IMR-90 (cell line): ENCODE measurements at regions not wholly inside any gene's neighbourhood (a gene's known extent, or its start where the extent isn't known, plus 50 kb on each side); places are given as distances from the start of the nearest gene placed in this dataset.

Source experiments
- ATAC-seq: fragments of 200-7000 bp; cut with Tn5 transposase; 2 replicates; pipeline ENCODE4 v1.9.1; 2020; ENCODE audit warnings: low read depth, mild to moderate bottlenecking, moderate library complexity
- BruUV-seq: library from RNA; stranded (reverse); fragments of 400-500 nt; replicated peaks from 2 replicates; lab custom pipeline; 2021; lab: Mats Ljungman, UMichigan
- CTCF ChIA-PET: fragments of 300-600 bp; formaldehyde crosslinking; extraction: SDS; loops from one replicate; lab custom pipeline; 2021; ENCODE audit warnings: antibody characterized with exemption; lab: Yijun Ruan, JAX
- POLR2A ChIA-PET: fragments of 300-600 bp; sonication (Branson Sonifier 250); formaldehyde crosslinking; loops from one replicate; lab custom pipeline; 2022; ENCODE audit warnings: antibody characterized with exemption; ENCODE audit not compliant: unreplicated experiment; lab: Charles Lee
- DNase-seq: peaks from one replicate; pipeline ENCODE4 v3.0.0; 2013
- H2AFZ ChIP-seq: replicated peaks from 2 replicates; pipeline ENCODE3; 2013; ENCODE audit warnings: low read length, mild to moderate bottlenecking; ENCODE audit not compliant: poor library complexity
- H2AK5ac ChIP-seq: 2 replicates; pipeline ENCODE4 v1.6.1; 2013; ENCODE audit warnings: low read depth, low read length, inconsistent platforms
- H2AK9ac ChIP-seq: replicated peaks from 2 replicates; pipeline ENCODE3; 2013; ENCODE audit warnings: mild to moderate bottlenecking, low read depth, low read length, moderate library complexity; ENCODE audit not compliant: poor library complexity
- H2BK120ac ChIP-seq: 2 replicates; pipeline ENCODE4 v1.6.1; 2013; ENCODE audit warnings: low read depth, low read length, inconsistent platforms
- H2BK15ac ChIP-seq: 3 replicates; pipeline ENCODE4 v1.6.1; 2013; ENCODE audit warnings: low read depth, low read length, inconsistent platforms
- H2BK20ac ChIP-seq: 2 replicates; pipeline ENCODE4 v1.6.1; 2013; ENCODE audit warnings: low read depth, mild to moderate bottlenecking, inconsistent platforms, low read length, moderate library complexity
- H2BK5ac ChIP-seq: 2 replicates; pipeline ENCODE4 v1.6.1; 2013; ENCODE audit warnings: mild to moderate bottlenecking, low read depth, low read length, inconsistent platforms; ENCODE audit not compliant: poor library complexity, severe bottlenecking
- H3K14ac ChIP-seq: replicated peaks from 2 replicates; pipeline ENCODE4 v1.6.1; 2013; ENCODE audit warnings: low read depth, low read length, inconsistent platforms
- H3K18ac ChIP-seq: 2 replicates; pipeline ENCODE4 v1.6.1; 2013; ENCODE audit warnings: low read depth, low read length, control low read depth
- H3K23ac ChIP-seq: 2 replicates; pipeline ENCODE4 v1.6.1; 2013; ENCODE audit warnings: low read depth, low read length, inconsistent platforms
- H3K27ac ChIP-seq: 2 replicates; pipeline ENCODE4 v1.5.1; 2013; ENCODE audit warnings: mild to moderate bottlenecking, control low read depth, low read length; ENCODE audit not compliant: insufficient read depth
- H3K27me3 ChIP-seq: 2 replicates; pipeline ENCODE4 v1.6.1; 2013; ENCODE audit warnings: low read length; ENCODE audit not compliant: control insufficient read depth, insufficient read depth
- H3K36me3 ChIP-seq: 2 replicates; pipeline ENCODE4 v1.6.1; 2013; ENCODE audit warnings: low read length, mixed read lengths; ENCODE audit not compliant: control insufficient read depth, insufficient read depth
- H3K4ac ChIP-seq: 2 replicates; pipeline ENCODE4 v1.6.1; 2013; ENCODE audit warnings: low read depth, low read length, inconsistent platforms
- H3K4me1 ChIP-seq: 2 replicates; pipeline ENCODE4 v1.6.1; 2013; ENCODE audit warnings: low read length, mixed read lengths; ENCODE audit not compliant: control insufficient read depth, insufficient read depth
- H3K4me2 ChIP-seq: 2 replicates; pipeline ENCODE4 v1.6.1; 2013; ENCODE audit warnings: low read depth, mild to moderate bottlenecking, control low read depth, low read length, moderate library complexity
- H3K4me3 ChIP-seq: 2 replicates; pipeline ENCODE4 v1.5.1; 2013; ENCODE audit warnings: low read depth, mild to moderate bottlenecking, control low read depth, low read length, moderate library complexity; ENCODE audit not compliant: insufficient read depth
- H3K56ac ChIP-seq: 2 replicates; pipeline ENCODE4 v1.6.1; 2013; ENCODE audit warnings: low read length, inconsistent platforms; ENCODE audit not compliant: insufficient read depth; ENCODE audit errors: extremely low read depth
- H3K79me1 ChIP-seq, 2 experiments: 2 replicates each; pipeline ENCODE4 v1.6.1; 2013; ENCODE audit warnings: low read length in 2 of 2, inconsistent platforms in 1 of 2, low read depth in 1 of 2
- H3K9ac ChIP-seq: 2 replicates; pipeline ENCODE4 v1.6.1; 2013; ENCODE audit warnings: low read depth, low read length, control low read depth
- H3K9me1 ChIP-seq: 2 replicates; pipeline ENCODE4 v1.6.1; 2013; ENCODE audit warnings: low read length, inconsistent platforms; ENCODE audit not compliant: insufficient read depth
- H3K9me3 ChIP-seq: 2 replicates; pipeline ENCODE4 v1.6.1; 2013; ENCODE audit warnings: low read length; ENCODE audit not compliant: control insufficient read depth, insufficient read depth
- H4K20me1 ChIP-seq: 2 replicates; pipeline ENCODE4 v1.6.1; 2013; ENCODE audit warnings: low read length, inconsistent platforms; ENCODE audit not compliant: insufficient read depth
- H4K5ac ChIP-seq: 2 replicates; pipeline ENCODE4 v1.6.1; 2013; ENCODE audit warnings: mild to moderate bottlenecking, low read depth, low read length, control low read depth
- H4K8ac ChIP-seq, 2 experiments: 2 replicates each; pipeline ENCODE4 v1.6.1; 2013; ENCODE audit warnings: low read depth in 2 of 2, low read length in 2 of 2, control low read depth in 1 of 2, inconsistent platforms in 1 of 2
- H4K91ac ChIP-seq: 2 replicates; pipeline ENCODE4 v1.6.1; 2013; ENCODE audit warnings: low read depth, low read length, inconsistent platforms; ENCODE audit not compliant: insufficient read depth
- BHLHE40 ChIP-seq: fragments of 150-350 bp; IDR thresholded peaks from 2 replicates; pipeline ENCODE4 v1.6.1; 2016; ENCODE audit warnings: mild to moderate bottlenecking, low read depth, low read length
- CEBPB ChIP-seq: IDR thresholded peaks from 2 replicates; pipeline ENCODE4 v1.6.1; 2012; ENCODE audit warnings: low read depth, low read length, improper control_type of control experiment
- CHD1 ChIP-seq: IDR thresholded peaks from 2 replicates; pipeline ENCODE4 v1.6.1; 2012; ENCODE audit warnings: low read depth, low read length, improper control_type of control experiment
- FOS ChIP-seq: fragments of 150-350 bp; IDR thresholded peaks from 2 replicates; pipeline ENCODE4 v1.6.1; 2016; ENCODE audit warnings: low read depth, low read length
- MAFK ChIP-seq: IDR thresholded peaks from 2 replicates; pipeline ENCODE4 v1.6.1; 2012; ENCODE audit warnings: low read depth, low read length, improper control_type of control experiment
- MAZ ChIP-seq: IDR thresholded peaks from 2 replicates; pipeline ENCODE4 v1.6.1; 2012; ENCODE audit warnings: low read depth, mild to moderate bottlenecking, low read length, improper control_type of control experiment, moderate library complexity, borderline replicate concordance
- NFE2L2 ChIP-seq: fragments of 150-350 bp; IDR thresholded peaks from 2 replicates; pipeline ENCODE4 v1.6.1; 2016; ENCODE audit warnings: low read depth, mild to moderate bottlenecking, low read length
- RAD21 ChIP-seq: IDR thresholded peaks from 2 replicates; pipeline ENCODE4 v1.6.1; 2012; ENCODE audit warnings: low read length, improper control_type of control experiment
- RFX5 ChIP-seq: IDR thresholded peaks from 2 replicates; pipeline ENCODE4 v1.8.0; 2012; ENCODE audit warnings: low read depth, mild to moderate bottlenecking, low read length, moderate library complexity
- SMC3 ChIP-seq: fragments of 150-350 bp; IDR thresholded peaks from 2 replicates; pipeline ENCODE4 v1.6.1; 2016; ENCODE audit warnings: low read depth, mild to moderate bottlenecking, antibody characterized with exemption, low read length, moderate library complexity
- WGBS, 2 experiments: methylation state at CpG; one replicate each; pipeline versions ENCODE4 v1.1.5 to v1.1.7; 2013; ENCODE audit warnings: missing lambda C conversion rate in 2 of 2; ENCODE audit not compliant: insufficient read length in 1 of 2; ENCODE audit errors: extremely low coverage in 2 of 2; 5-methylcytosine and 5-hydroxymethylcytosine counted together
- dilution Hi-C: fragments of 300-500 bp; cut with HindIII; formaldehyde crosslinking; loops from one replicate; pipeline ENCODE4 v1.14.3; 2018; ENCODE audit warnings: low sequenced_read_pairs; ENCODE audit not compliant: unreplicated experiment
- in situ Hi-C: fragments of 300-500 bp; cut with MboI; formaldehyde crosslinking; loops from 3 replicates; pipeline ENCODE4 v1.14.3; 2019; ENCODE audit warnings: low sequenced_read_pairs, inconsistent platforms, mixed read lengths
- intact Hi-C: fragments of 100-400 bp; cut with micrococcal nuclease; formaldehyde crosslinking; loops from 2 replicates; pipeline ENCODE4 v1.10.0; 2022
- TF ChIP-seq, protein P1 (sequence below): conservative IDR thresholded peaks from 2 replicates; pipeline ENCODE4 v1.5.1; 2012; ENCODE audit warnings: mild to moderate bottlenecking, low read depth, low read length, improper control_type of control experiment
- TF ChIP-seq, protein P2 (sequence below): fragments of 150-350 bp; IDR thresholded peaks from 2 replicates; pipeline ENCODE4 v1.6.1; 2017; ENCODE audit warnings: mild to moderate bottlenecking, antibody characterized with exemption, low read length, low read depth
- TF ChIP-seq, protein P3 (sequence below): fragments of 150-350 bp; IDR thresholded peaks from 2 replicates; pipeline ENCODE4 v1.6.1; 2016; ENCODE audit warnings: low read depth, mild to moderate bottlenecking, low read length, moderate library complexity, borderline replicate concordance

DNA sequence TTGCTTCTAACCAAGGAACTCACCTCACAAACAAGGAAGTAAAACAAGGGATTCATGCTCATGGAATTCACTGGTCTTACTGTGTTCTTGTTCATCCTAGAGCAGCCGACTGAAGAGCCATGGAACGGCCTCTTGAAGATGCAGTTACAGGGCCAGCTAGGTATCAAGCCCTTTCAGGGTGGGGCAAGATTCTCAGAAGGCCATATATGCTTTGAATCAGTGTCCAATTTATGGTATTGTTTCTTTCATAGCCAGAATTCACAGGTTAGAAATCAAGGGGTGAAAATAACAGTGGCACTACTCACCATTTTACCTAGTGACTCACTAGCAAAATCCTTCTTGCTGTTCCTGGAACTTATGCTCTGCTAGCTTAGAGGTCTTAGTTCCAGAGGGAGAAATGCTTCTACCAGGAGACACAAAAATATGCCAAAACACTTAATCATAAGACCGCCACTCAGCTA, 159.5 kb upstream of the CDH10 start:
- dilution Hi-C loops: no loop called here
- intact Hi-C loops: no loop called here
- no peak for TF ChIP-seq MAFK
- no peak for TF ChIP-seq CEBPB
- TF ChIP-seq, protein P1, sequence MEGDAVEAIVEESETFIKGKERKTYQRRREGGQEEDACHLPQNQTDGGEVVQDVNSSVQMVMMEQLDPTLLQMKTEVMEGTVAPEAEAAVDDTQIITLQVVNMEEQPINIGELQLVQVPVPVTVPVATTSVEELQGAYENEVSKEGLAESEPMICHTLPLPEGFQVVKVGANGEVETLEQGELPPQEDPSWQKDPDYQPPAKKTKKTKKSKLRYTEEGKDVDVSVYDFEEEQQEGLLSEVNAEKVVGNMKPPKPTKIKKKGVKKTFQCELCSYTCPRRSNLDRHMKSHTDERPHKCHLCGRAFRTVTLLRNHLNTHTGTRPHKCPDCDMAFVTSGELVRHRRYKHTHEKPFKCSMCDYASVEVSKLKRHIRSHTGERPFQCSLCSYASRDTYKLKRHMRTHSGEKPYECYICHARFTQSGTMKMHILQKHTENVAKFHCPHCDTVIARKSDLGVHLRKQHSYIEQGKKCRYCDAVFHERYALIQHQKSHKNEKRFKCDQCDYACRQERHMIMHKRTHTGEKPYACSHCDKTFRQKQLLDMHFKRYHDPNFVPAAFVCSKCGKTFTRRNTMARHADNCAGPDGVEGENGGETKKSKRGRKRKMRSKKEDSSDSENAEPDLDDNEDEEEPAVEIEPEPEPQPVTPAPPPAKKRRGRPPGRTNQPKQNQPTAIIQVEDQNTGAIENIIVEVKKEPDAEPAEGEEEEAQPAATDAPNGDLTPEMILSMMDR: no peak
- no peak for TF ChIP-seq RAD21
- TF ChIP-seq FOS: no peak
- TF ChIP-seq BHLHE40: no peak
- TF ChIP-seq SMC3: no peak
- no peak for TF ChIP-seq MAZ
- TF ChIP-seq CHD1: no peak
- TF ChIP-seq, protein P2, sequence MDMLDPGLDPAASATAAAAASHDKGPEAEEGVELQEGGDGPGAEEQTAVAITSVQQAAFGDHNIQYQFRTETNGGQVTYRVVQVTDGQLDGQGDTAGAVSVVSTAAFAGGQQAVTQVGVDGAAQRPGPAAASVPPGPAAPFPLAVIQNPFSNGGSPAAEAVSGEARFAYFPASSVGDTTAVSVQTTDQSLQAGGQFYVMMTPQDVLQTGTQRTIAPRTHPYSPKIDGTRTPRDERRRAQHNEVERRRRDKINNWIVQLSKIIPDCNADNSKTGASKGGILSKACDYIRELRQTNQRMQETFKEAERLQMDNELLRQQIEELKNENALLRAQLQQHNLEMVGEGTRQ: no peak
- no peak for TF ChIP-seq RFX5
- TF ChIP-seq, protein P3, sequence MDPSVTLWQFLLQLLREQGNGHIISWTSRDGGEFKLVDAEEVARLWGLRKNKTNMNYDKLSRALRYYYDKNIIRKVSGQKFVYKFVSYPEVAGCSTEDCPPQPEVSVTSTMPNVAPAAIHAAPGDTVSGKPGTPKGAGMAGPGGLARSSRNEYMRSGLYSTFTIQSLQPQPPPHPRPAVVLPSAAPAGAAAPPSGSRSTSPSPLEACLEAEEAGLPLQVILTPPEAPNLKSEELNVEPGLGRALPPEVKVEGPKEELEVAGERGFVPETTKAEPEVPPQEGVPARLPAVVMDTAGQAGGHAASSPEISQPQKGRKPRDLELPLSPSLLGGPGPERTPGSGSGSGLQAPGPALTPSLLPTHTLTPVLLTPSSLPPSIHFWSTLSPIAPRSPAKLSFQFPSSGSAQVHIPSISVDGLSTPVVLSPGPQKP: no peak
- no peak for TF ChIP-seq NFE2L2
- H4K20me1 ChIP-seq: no peaks in the 10 kb centered on the region
- no peaks in the 10 kb centered on the region for H3K27me3 ChIP-seq
- no peak for DNase-seq
- no peak overlapping the region for H4K91ac ChIP-seq
- no peak overlapping the region for H3K18ac ChIP-seq
- ATAC-seq: no peak
- no peak overlapping the region for H3K4ac ChIP-seq
- H2AK5ac ChIP-seq: no peak overlapping the region
- no peak overlapping the region for H4K8ac ChIP-seq
- no peaks in the 10 kb centered on the region for H3K9me1 ChIP-seq
- H2BK15ac ChIP-seq: no peak overlapping the region
- H3K23ac ChIP-seq: no peak overlapping the region
- H3K36me3 ChIP-seq: no peaks in the 10 kb centered on the region
- in situ Hi-C loops: no loop called here
- WGBS, 2 experiments: no CpG with 5 or more reads among the region's 3 CpGs
- CTCF ChIA-PET: no interaction called here
- POLR2A ChIA-PET: no interaction called here
- no peak overlapping the region for H2BK20ac ChIP-seq
- H2AK9ac ChIP-seq: no peak overlapping the region
- no peak overlapping the region for H3K14ac ChIP-seq
- no peak overlapping the region for H2AFZ ChIP-seq
- no peak overlapping the region for H2BK5ac ChIP-seq
- no peak overlapping the region for H4K5ac ChIP-seq
- no peak overlapping the region for H3K27ac ChIP-seq
- H3K9ac ChIP-seq: no peak overlapping the region
- H2BK120ac ChIP-seq: no peak overlapping the region
- no peaks in the 10 kb centered on the region for H3K79me1 ChIP-seq
- no peaks in the 10 kb centered on the region for H3K4me1 ChIP-seq
- H3K4me2 ChIP-seq: no peak overlapping the region
- H3K9me3 ChIP-seq: peaks cover 4% of the 10 kb centered on the region; the same call in 1 of the 2 replicates
- H3K4me3 ChIP-seq: no peak overlapping the region
- no TSS peak for BruUV-seq
- H3K56ac ChIP-seq: no peak overlapping the region
